IMR-90 (cell line): ENCODE measurements at regions not wholly inside any gene's neighbourhood (a gene's known extent, or its start where the extent isn't known, plus 50 kb on each side); places are given as distances from the start of the nearest gene placed in this dataset.
A peak's percentile ranks its signal among the peaks of the same experiment; 100 is the strongest.

Experiments
- ATAC-seq: fragments of 200-7000 bp; cut with Tn5 transposase; 2 replicates; pipeline ENCODE4 v1.9.1; 2020; ENCODE audit warnings: low read depth, mild to moderate bottlenecking, moderate library complexity
- BruUV-seq: library from RNA; stranded (reverse); fragments of 400-500 nt; replicated peaks from 2 replicates; lab custom pipeline; 2021; lab: Mats Ljungman, UMichigan
- CTCF ChIA-PET: fragments of 300-600 bp; formaldehyde crosslinking; extraction: SDS; loops from one replicate; lab custom pipeline; 2021; ENCODE audit warnings: antibody characterized with exemption; lab: Yijun Ruan, JAX
- POLR2A ChIA-PET: fragments of 300-600 bp; sonication (Branson Sonifier 250); formaldehyde crosslinking; loops from one replicate; lab custom pipeline; 2022; ENCODE audit warnings: antibody characterized with exemption; ENCODE audit not compliant: unreplicated experiment; lab: Charles Lee
- DNase-seq: peaks from one replicate; pipeline ENCODE4 v3.0.0; 2013
- H2AFZ ChIP-seq: replicated peaks from 2 replicates; pipeline ENCODE3; 2013; ENCODE audit warnings: low read length, mild to moderate bottlenecking; ENCODE audit not compliant: poor library complexity
- H2AK5ac ChIP-seq: 2 replicates; pipeline ENCODE4 v1.6.1; 2013; ENCODE audit warnings: low read depth, low read length, inconsistent platforms
- H2AK9ac ChIP-seq: replicated peaks from 2 replicates; pipeline ENCODE3; 2013; ENCODE audit warnings: mild to moderate bottlenecking, low read depth, low read length, moderate library complexity; ENCODE audit not compliant: poor library complexity
- H2BK120ac ChIP-seq: 2 replicates; pipeline ENCODE4 v1.6.1; 2013; ENCODE audit warnings: low read depth, low read length, inconsistent platforms
- H2BK15ac ChIP-seq: 3 replicates; pipeline ENCODE4 v1.6.1; 2013; ENCODE audit warnings: low read depth, low read length, inconsistent platforms
- H2BK20ac ChIP-seq: 2 replicates; pipeline ENCODE4 v1.6.1; 2013; ENCODE audit warnings: low read depth, mild to moderate bottlenecking, inconsistent platforms, low read length, moderate library complexity
- H2BK5ac ChIP-seq: 2 replicates; pipeline ENCODE4 v1.6.1; 2013; ENCODE audit warnings: mild to moderate bottlenecking, low read depth, low read length, inconsistent platforms; ENCODE audit not compliant: poor library complexity, severe bottlenecking
- H3K14ac ChIP-seq: replicated peaks from 2 replicates; pipeline ENCODE4 v1.6.1; 2013; ENCODE audit warnings: low read depth, low read length, inconsistent platforms
- H3K18ac ChIP-seq: 2 replicates; pipeline ENCODE4 v1.6.1; 2013; ENCODE audit warnings: low read depth, low read length, control low read depth
- H3K23ac ChIP-seq: 2 replicates; pipeline ENCODE4 v1.6.1; 2013; ENCODE audit warnings: low read depth, low read length, inconsistent platforms
- H3K27ac ChIP-seq: 2 replicates; pipeline ENCODE4 v1.5.1; 2013; ENCODE audit warnings: mild to moderate bottlenecking, control low read depth, low read length; ENCODE audit not compliant: insufficient read depth
- H3K27me3 ChIP-seq: 2 replicates; pipeline ENCODE4 v1.6.1; 2013; ENCODE audit warnings: low read length; ENCODE audit not compliant: control insufficient read depth, insufficient read depth
- H3K36me3 ChIP-seq: 2 replicates; pipeline ENCODE4 v1.6.1; 2013; ENCODE audit warnings: low read length, mixed read lengths; ENCODE audit not compliant: control insufficient read depth, insufficient read depth
- H3K4ac ChIP-seq: 2 replicates; pipeline ENCODE4 v1.6.1; 2013; ENCODE audit warnings: low read depth, low read length, inconsistent platforms
- H3K4me1 ChIP-seq: 2 replicates; pipeline ENCODE4 v1.6.1; 2013; ENCODE audit warnings: low read length, mixed read lengths; ENCODE audit not compliant: control insufficient read depth, insufficient read depth
- H3K4me2 ChIP-seq: 2 replicates; pipeline ENCODE4 v1.6.1; 2013; ENCODE audit warnings: low read depth, mild to moderate bottlenecking, control low read depth, low read length, moderate library complexity
- H3K4me3 ChIP-seq: 2 replicates; pipeline ENCODE4 v1.5.1; 2013; ENCODE audit warnings: low read depth, mild to moderate bottlenecking, control low read depth, low read length, moderate library complexity; ENCODE audit not compliant: insufficient read depth
- H3K56ac ChIP-seq: 2 replicates; pipeline ENCODE4 v1.6.1; 2013; ENCODE audit warnings: low read length, inconsistent platforms; ENCODE audit not compliant: insufficient read depth; ENCODE audit errors: extremely low read depth
- H3K79me1 ChIP-seq, 2 experiments: 2 replicates each; pipeline ENCODE4 v1.6.1; 2013; ENCODE audit warnings: low read length in 2 of 2, inconsistent platforms in 1 of 2, low read depth in 1 of 2
- H3K9ac ChIP-seq: 2 replicates; pipeline ENCODE4 v1.6.1; 2013; ENCODE audit warnings: low read depth, low read length, control low read depth
- H3K9me1 ChIP-seq: 2 replicates; pipeline ENCODE4 v1.6.1; 2013; ENCODE audit warnings: low read length, inconsistent platforms; ENCODE audit not compliant: insufficient read depth
- H3K9me3 ChIP-seq: 2 replicates; pipeline ENCODE4 v1.6.1; 2013; ENCODE audit warnings: low read length; ENCODE audit not compliant: control insufficient read depth, insufficient read depth
- H4K20me1 ChIP-seq: 2 replicates; pipeline ENCODE4 v1.6.1; 2013; ENCODE audit warnings: low read length, inconsistent platforms; ENCODE audit not compliant: insufficient read depth
- H4K5ac ChIP-seq: 2 replicates; pipeline ENCODE4 v1.6.1; 2013; ENCODE audit warnings: mild to moderate bottlenecking, low read depth, low read length, control low read depth
- H4K8ac ChIP-seq, 2 experiments: 2 replicates each; pipeline ENCODE4 v1.6.1; 2013; ENCODE audit warnings: low read depth in 2 of 2, low read length in 2 of 2, control low read depth in 1 of 2, inconsistent platforms in 1 of 2
- H4K91ac ChIP-seq: 2 replicates; pipeline ENCODE4 v1.6.1; 2013; ENCODE audit warnings: low read depth, low read length, inconsistent platforms; ENCODE audit not compliant: insufficient read depth
- CHD1 ChIP-seq: IDR thresholded peaks from 2 replicates; pipeline ENCODE4 v1.6.1; 2012; ENCODE audit warnings: low read depth, low read length, improper control_type of control experiment
- RCOR1 ChIP-seq: IDR thresholded peaks from 2 replicates; pipeline ENCODE4 v1.6.1; 2012; ENCODE audit warnings: mild to moderate bottlenecking, low read length, improper control_type of control experiment; ENCODE audit not compliant: insufficient replicate concordance
- RFX5 ChIP-seq: IDR thresholded peaks from 2 replicates; pipeline ENCODE4 v1.8.0; 2012; ENCODE audit warnings: low read depth, mild to moderate bottlenecking, low read length, moderate library complexity
- WGBS, 2 experiments: methylation state at CpG; one replicate each; pipeline versions ENCODE4 v1.1.5 to v1.1.7; 2013; ENCODE audit warnings: missing lambda C conversion rate in 2 of 2; ENCODE audit not compliant: insufficient read length in 1 of 2; ENCODE audit errors: extremely low coverage in 2 of 2; 5-methylcytosine and 5-hydroxymethylcytosine counted together
- dilution Hi-C: fragments of 300-500 bp; cut with HindIII; formaldehyde crosslinking; loops from one replicate; pipeline ENCODE4 v1.14.3; 2018; ENCODE audit warnings: low sequenced_read_pairs; ENCODE audit not compliant: unreplicated experiment
- in situ Hi-C: fragments of 300-500 bp; cut with MboI; formaldehyde crosslinking; loops from 3 replicates; pipeline ENCODE4 v1.14.3; 2019; ENCODE audit warnings: low sequenced_read_pairs, inconsistent platforms, mixed read lengths
- intact Hi-C: fragments of 100-400 bp; cut with micrococcal nuclease; formaldehyde crosslinking; loops from 2 replicates; pipeline ENCODE4 v1.10.0; 2022
- TF ChIP-seq, protein P1 (sequence below): fragments of 150-350 bp; IDR thresholded peaks from 2 replicates; pipeline ENCODE4 v1.6.1; 2016; ENCODE audit warnings: low read depth, mild to moderate bottlenecking, low read length, moderate library complexity, borderline replicate concordance

DNA sequence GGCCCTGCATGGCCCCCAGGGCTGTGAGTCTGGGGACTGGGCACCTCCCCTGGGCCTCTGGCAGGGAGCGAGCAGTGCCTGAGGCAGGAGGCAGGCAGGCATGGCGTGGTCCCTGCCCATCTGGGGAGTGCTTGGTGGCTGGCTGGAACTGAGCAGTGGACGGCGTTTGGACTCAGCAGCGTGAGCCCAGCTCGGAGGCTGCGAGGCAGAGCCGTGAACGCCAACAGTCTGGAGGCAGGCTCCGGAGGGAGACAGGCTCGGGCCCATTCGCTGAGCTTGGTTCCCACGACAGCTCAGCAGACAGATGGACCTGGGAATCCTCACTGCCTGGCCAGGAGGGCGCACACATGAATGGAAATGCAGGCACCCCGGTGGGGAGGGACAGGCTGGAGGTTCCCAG is 160.7 kb upstream of the POU3F1 start:
- Histone ChIP-seq H3K4me3 (no peak overlapping the region), H3K4me1 (no peaks in the 10 kb centered on the region), H4K8ac (no peak overlapping the region), H3K27ac (no peak overlapping the region), H3K4me2 (no peak overlapping the region), H2BK20ac (no peak overlapping the region), H3K27me3 (no peaks in the 10 kb centered on the region), H2AK5ac (no peak overlapping the region), H3K18ac (no peak overlapping the region), H3K14ac (no peak overlapping the region), H3K9me1 (no peaks in the 10 kb centered on the region), H2AFZ (peak overlapping the region; percentile 21), H3K56ac (no peak overlapping the region), H2AK9ac (no peak overlapping the region), H4K20me1 (no peaks in the 10 kb centered on the region), H2BK120ac (no peak overlapping the region), H3K36me3 (no peaks in the 10 kb centered on the region), H3K23ac (no peak overlapping the region), H3K9ac (no peak overlapping the region), H4K5ac (no peak overlapping the region), H3K4ac (no peak overlapping the region), H2BK15ac (no peak overlapping the region), H3K79me1 (no peaks in the 10 kb centered on the region), H3K9me3 (no peaks in the 10 kb centered on the region), H2BK5ac (no peak overlapping the region), H4K91ac (no peak overlapping the region)
- intact Hi-C loops (no loop called here), in situ Hi-C loops (no loop called here), dilution Hi-C loops (no loop called here)
- ChIA-PET POLR2A (no interaction called here), CTCF (no interaction called here)
- 59% methylated on average over 11 of the region's 15 CpGs; no CpG with 5 or more reads in 1 of the 2 experiments for WGBS, 2 experiments
- BruUV-seq: no TSS peak
- no peak for DNase-seq
- TF ChIP-seq RFX5 (no peak), RCOR1 (no peak), CHD1 (no peak)
- TF ChIP-seq, protein P1, sequence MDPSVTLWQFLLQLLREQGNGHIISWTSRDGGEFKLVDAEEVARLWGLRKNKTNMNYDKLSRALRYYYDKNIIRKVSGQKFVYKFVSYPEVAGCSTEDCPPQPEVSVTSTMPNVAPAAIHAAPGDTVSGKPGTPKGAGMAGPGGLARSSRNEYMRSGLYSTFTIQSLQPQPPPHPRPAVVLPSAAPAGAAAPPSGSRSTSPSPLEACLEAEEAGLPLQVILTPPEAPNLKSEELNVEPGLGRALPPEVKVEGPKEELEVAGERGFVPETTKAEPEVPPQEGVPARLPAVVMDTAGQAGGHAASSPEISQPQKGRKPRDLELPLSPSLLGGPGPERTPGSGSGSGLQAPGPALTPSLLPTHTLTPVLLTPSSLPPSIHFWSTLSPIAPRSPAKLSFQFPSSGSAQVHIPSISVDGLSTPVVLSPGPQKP: no peak
- no peak for ATAC-seq
